ENCODE measurements at regions not wholly inside any gene's neighbourhood (a gene's known extent, or its start where the extent isn't known, plus 50 kb on each side); places are given as distances from the start of the nearest gene placed in this dataset.

GRCh38 chr17:70871180-70871818 is 702.0 kb downstream of the KCNJ2 start:
- TF ChIP-seq MAX (IDR thresholded peaks at IDR 0.05; ENCODE audit: insufficient read depth, insufficient read length), result no peak
- no peak for TF ChIP-seq CTCF (IDR thresholded peaks at IDR 0.05; ENCODE audit: extremely low read depth in 1 of 2, insufficient read depth in 1 of 2, low read depth in 1 of 2, low read length in 2 of 2)
- TF ChIP-seq EZH2 (IDR thresholded peaks at IDR 0.05; ENCODE audit: borderline replicate concordance, low read depth, low read length, severe bottlenecking), result no peak
- TF ChIP-seq POLR2AphosphoS5 (IDR thresholded peaks at IDR 0.05; ENCODE audit: insufficient read depth, low read depth, low read length), result no peak
- no peak for TF ChIP-seq JUN (IDR thresholded peaks at IDR 0.05; ENCODE audit: borderline replicate concordance, insufficient read depth, insufficient read length, low read depth)
- TF ChIP-seq POLR2A (IDR thresholded peaks at IDR 0.05; ENCODE audit: low read depth, low read length), result no peak
- TF ChIP-seq GATA2 (IDR thresholded peaks at IDR 0.05; ENCODE audit: insufficient read depth, insufficient read length, low read depth, low read length), result no peak
- no peak for TF ChIP-seq MYC (IDR thresholded peaks at IDR 0.05; ENCODE audit: low read depth, low read length)
- no peak for TF ChIP-seq FOS (IDR thresholded peaks at IDR 0.05; ENCODE audit: borderline replicate concordance, insufficient read depth, low read length)

Measured in endothelial cell of umbilical vein (primary cell).